Activated naive CD4-positive, alpha-beta T cell treated with anti-CD3 and anti-CD28 coated beads, Interleukin-2, amount 50 U/mL, for 72 hours (primary cell): ENCODE measurements at regions not wholly inside any gene's neighbourhood (a gene's known extent, or its start where the extent isn't known, plus 50 kb on each side); places are given as distances from the start of the nearest gene placed in this dataset.
A peak's percentile ranks its signal among the peaks of the same experiment; 100 is the strongest.

ENCODE experiments used
- ATAC-seq, 2 donors: fragments of 150-1000 bp; cut with Tn5 transposase; 2 replicates each; pipeline ENCODE4 v1.10.0; 2021; ENCODE audit warnings: mild to moderate bottlenecking in 2 of 2, moderate library complexity in 2 of 2
- DNase-seq, 2 donors: peaks; one replicate each; pipeline ENCODE4 v3.0.0; 2021 to 2022; ENCODE audit warnings: low spot score in 2 of 2
- H3K27ac Mint-ChIP-seq, 2 donors: one replicate each; pipeline ENCODE4 v1.8.0; 2022; ENCODE audit warnings: mild to moderate bottlenecking in 2 of 2, mixed read lengths in 2 of 2
- H3K36me3 Mint-ChIP-seq, 2 donors: one replicate each; pipeline ENCODE4 v1.8.0; 2022; ENCODE audit warnings: mixed read lengths in 2 of 2
- H3K9me3 Mint-ChIP-seq, 2 donors: one replicate each; pipeline ENCODE4 v1.8.0; 2022; ENCODE audit warnings: mixed read lengths in 2 of 2

GRCh38 chr14:36245223-36245622 is 68.7 kb upstream of the PTCSC3 start:
- no peaks in the 10 kb centered on the region for H3K36me3 Mint-ChIP-seq
- no peak for DNase-seq
- ATAC-seq = no peak
- H3K9me3 Mint-ChIP-seq = peaks cover 0 to 3% of the 10 kb centered on the region in 2 donors
- no peak overlapping the region for H3K27ac Mint-ChIP-seq

DNA sequence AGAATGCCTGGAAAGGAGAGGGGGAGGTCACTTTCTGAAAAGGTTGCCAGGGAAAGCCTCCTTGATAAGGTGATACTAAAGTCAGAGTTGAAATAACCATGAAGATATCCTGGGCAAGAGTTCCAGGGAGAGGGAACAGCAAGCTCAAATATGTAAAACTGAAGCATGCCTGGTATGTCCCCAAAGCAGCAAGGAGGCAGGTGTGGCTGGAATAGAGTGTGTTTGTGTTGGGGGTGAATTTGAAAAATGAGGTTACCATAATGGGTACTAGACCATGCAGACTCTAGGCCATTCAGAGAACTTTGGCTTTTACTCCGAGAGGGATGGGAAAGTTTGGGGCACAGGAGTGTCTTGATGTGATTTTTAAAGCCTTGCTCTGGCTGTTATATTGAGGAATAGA is 66.7 kb upstream of the PTCSC3 start:
- ATAC-seq = no peak
- no peaks in the 10 kb centered on the region for H3K36me3 Mint-ChIP-seq
- DNase-seq = no peak
- H3K9me3 Mint-ChIP-seq = no peaks in the 10 kb centered on the region
- no peak overlapping the region for H3K27ac Mint-ChIP-seq

DNA sequence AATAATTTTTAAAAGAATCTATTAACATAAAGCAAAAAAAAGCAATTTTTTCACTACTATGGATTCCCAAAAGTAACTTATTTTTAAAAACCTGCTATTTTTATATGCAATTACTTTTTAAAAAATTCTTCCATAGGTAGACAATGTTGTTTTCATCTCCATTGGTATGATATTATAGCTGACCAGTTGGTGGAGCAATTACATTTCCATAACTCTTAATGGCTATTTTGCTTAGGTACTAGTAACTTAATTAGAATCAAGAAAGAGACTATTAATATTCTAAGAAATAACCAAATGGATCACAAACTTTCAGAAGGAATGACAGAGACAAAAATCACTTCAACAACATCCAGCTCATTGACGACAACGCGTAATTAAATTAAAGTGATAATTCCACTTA is 64.7 kb upstream of the PTCSC3 start:
- DNase-seq (no peak), ATAC-seq (no peak)
- Mint-ChIP-seq H3K36me3 (no peaks in the 10 kb centered on the region), H3K9me3 (no peaks in the 10 kb centered on the region), H3K27ac (no peak overlapping the region)

GRCh38 chr14:36238666-36239363 is 62.3 kb upstream of the PTCSC3 start:
- Mint-ChIP-seq H3K36me3 (no peaks in the 10 kb centered on the region), H3K9me3 (no peaks in the 10 kb centered on the region), H3K27ac (no peak overlapping the region)
- peak; percentile 33 to 62 for ATAC-seq
- DNase-seq = no peak

- no peaks in the 10 kb centered on the region for H3K9me3 Mint-ChIP-seq
- no peaks in the 10 kb centered on the region for H3K36me3 Mint-ChIP-seq
- peak overlapping the region in 1 of 2 donors; percentile 39 for H3K27ac Mint-ChIP-seq
- ATAC-seq = no peak
- DNase-seq = no peak
Measured at GRCh38 chr14:36233217-36233616, 56.7 kb upstream of the PTCSC3 start.

DNA sequence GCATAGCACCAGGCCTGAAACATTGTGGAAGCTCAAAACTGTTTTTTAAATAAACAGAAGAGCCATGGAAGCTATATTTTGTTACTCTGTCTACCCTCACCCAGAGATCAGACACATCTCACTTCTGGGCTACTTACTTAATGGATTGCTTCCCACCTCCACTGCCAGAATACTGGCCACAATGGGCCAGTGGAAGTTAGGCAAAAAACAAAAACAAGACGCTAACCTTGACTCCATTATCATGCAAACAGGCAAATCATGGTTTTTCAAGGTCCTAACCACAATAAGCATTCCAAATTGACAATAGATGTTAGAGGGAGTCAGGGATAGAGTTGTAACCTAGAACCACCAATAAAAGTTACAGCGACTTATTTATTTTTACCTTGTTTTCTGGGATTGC is 52.7 kb upstream of the PTCSC3 start:
- Mint-ChIP-seq H3K36me3 (no peaks in the 10 kb centered on the region), H3K9me3 (no peaks in the 10 kb centered on the region)

DNA sequence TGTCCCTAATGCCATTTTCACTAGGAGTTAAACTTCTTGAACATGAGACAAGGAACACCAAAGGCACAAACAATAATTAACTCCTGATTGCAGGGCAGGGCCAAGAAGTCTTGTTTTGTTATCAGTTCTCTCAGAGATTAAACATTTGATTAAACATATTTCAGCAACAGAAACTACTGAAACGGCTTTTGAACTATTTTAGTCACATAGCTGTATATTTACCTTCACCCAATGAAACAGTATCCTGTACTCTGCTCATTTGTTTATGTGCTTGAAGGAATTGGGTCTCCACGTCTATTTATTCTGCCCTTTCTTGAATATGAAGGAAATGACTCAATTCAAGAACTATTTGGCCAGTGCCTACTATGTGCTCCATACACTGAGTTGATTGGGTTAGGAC is 51.3 kb upstream of the PTCSC3 start:
- ATAC-seq = no peak
- Mint-ChIP-seq H3K9me3 (no peaks in the 10 kb centered on the region), H3K36me3 (no peaks in the 10 kb centered on the region), H3K27ac (no peak overlapping the region)
- DNase-seq = no peak

More for the DNA sequence above, 52.7 kb upstream of the PTCSC3 start:
- ATAC-seq (no peak), DNase-seq (no peak)
- no peak overlapping the region for H3K27ac Mint-ChIP-seq

- ATAC-seq = no peak
- H3K9me3 Mint-ChIP-seq = no peaks in the 10 kb centered on the region
- no peak for DNase-seq
- H3K36me3 Mint-ChIP-seq = no peaks in the 10 kb centered on the region
- no peak overlapping the region for H3K27ac Mint-ChIP-seq
Measured at GRCh38 chr14:36227344-36227743, 50.8 kb upstream of the PTCSC3 start.
